SW480 (cell line): ENCODE measurements at regions not wholly inside any gene's neighbourhood (a gene's known extent, or its start where the extent isn't known, plus 50 kb on each side); places are given as distances from the start of the nearest gene placed in this dataset.

Experiments
- DNase-seq: peaks from one replicate; pipeline ENCODE4 v3.0.0-alpha.2; 2016; ENCODE audit warnings: low spot score

- no peak for DNase-seq
These were observed 52.2 kb upstream of the SPACA1 start for GRCh38 chr6:87995461-87995860.

GRCh38 chr6:87993356-87993755 lies 54.3 kb upstream of the SPACA1 start:
- DNase-seq = no peak

- DNase-seq = no peak
These were observed 56.8 kb upstream of the SPACA1 start for GRCh38 chr6:87990871-87991270.

GRCh38 chr6:87982134-87982533 lies 65.5 kb upstream of the SPACA1 start:
- no peak for DNase-seq

GRCh38 chr6:87979737-87980136 lies 67.9 kb upstream of the SPACA1 start:
- DNase-seq = no peak

- DNase-seq = no peak
These were observed 71.0 kb upstream of the SPACA1 start for GRCh38 chr6:87976616-87977015.

GRCh38 chr6:87975561-87975960 lies 72.1 kb upstream of the SPACA1 start:
- DNase-seq = no peak

- no peak for DNase-seq
These were observed 75.4 kb upstream of the SPACA1 start for GRCh38 chr6:87972279-87972678.

GRCh38 chr6:87971605-87972262 lies 75.9 kb upstream of the SPACA1 start:
- DNase-seq = no peak

- DNase-seq = no peak
These were observed 79.0 kb upstream of the SPACA1 start for GRCh38 chr6:87968435-87969278.

- no peak for DNase-seq
These were observed 81.8 kb upstream of the SPACA1 start for GRCh38 chr6:87965806-87966205.

- no peak for DNase-seq
These were observed 88.6 kb upstream of the SPACA1 start for GRCh38 chr6:87959083-87959482.

- DNase-seq = no peak
These were observed 95.9 kb upstream of the SPACA1 start for GRCh38 chr6:87951751-87952150.

GRCh38 chr6:87950614-87951013 lies 97.0 kb upstream of the SPACA1 start:
- DNase-seq = no peak

- no peak for DNase-seq
These were observed 98.4 kb upstream of the SPACA1 start for GRCh38 chr6:87949194-87949593.

GRCh38 chr6:87946669-87947068 lies 101.0 kb upstream of the SPACA1 start:
- no peak for DNase-seq

GRCh38 chr6:87945966-87946365 lies 101.7 kb upstream of the SPACA1 start:
- DNase-seq = no peak

GRCh38 chr6:87945181-87945580 lies 102.5 kb upstream of the SPACA1 start:
- DNase-seq = no peak

- DNase-seq = no peak
These were observed 103.1 kb upstream of the SPACA1 start for GRCh38 chr6:87944541-87944954.

- DNase-seq = no peak
These were observed 104.5 kb upstream of the SPACA1 start for GRCh38 chr6:87943191-87943590.

- peak; percentile 8 for DNase-seq
These were observed 105.9 kb upstream of the SPACA1 start for GRCh38 chr6:87941556-87942358.

- DNase-seq = no peak
These were observed 107.9 kb upstream of the SPACA1 start for GRCh38 chr6:87939776-87940175.

GRCh38 chr6:87938287-87938686 lies 109.4 kb upstream of the SPACA1 start:
- no peak for DNase-seq
